Endothelial cell of umbilical vein (primary cell): ENCODE measurements at regions not wholly inside any gene's neighbourhood (a gene's known extent, or its start where the extent isn't known, plus 50 kb on each side); places are given as distances from the start of the nearest gene placed in this dataset.

Experiments used
- BruUV-seq: library from RNA; stranded (reverse); fragments of 400-500 nt; replicated peaks from 2 replicates; lab custom pipeline; 2021; lab: Mats Ljungman, UMichigan
- CTCF ChIA-PET: fragments of 300-600, 350-600 bp; sonication (Branson Sonifier 250); formaldehyde crosslinking; loops from one replicate; lab custom pipeline; 2021; ENCODE audit warnings: antibody characterized with exemption, inconsistent platforms; lab: Charles Lee
- POLR2A ChIA-PET: fragments of 300-600, 350-600 bp; sonication (Branson Sonifier 250); formaldehyde crosslinking; loops from one replicate; lab custom pipeline; 2021; ENCODE audit warnings: antibody characterized with exemption, inconsistent platforms; lab: Charles Lee
- DNase-seq: peaks from one replicate; pipeline ENCODE4 v3.0.0-alpha.2; 2011; ENCODE audit warnings: low read depth, low spot score
- FAIRE-seq: peaks from 2 replicates; lab custom pipeline; 2011; peaks lifted over from hg19 to GRCh38; lab: Jason Lieb, UNC
- H2AFZ ChIP-seq: 2 replicates; pipeline ENCODE4 v1.6.0; 2012; ENCODE audit warnings: low read depth, low read length, control low read depth, inconsistent platforms
- H3K27ac ChIP-seq: 2 replicates; pipeline ENCODE4 v1.5.1; 2011; ENCODE audit warnings: low read depth, mild to moderate bottlenecking, control low read depth, low read length, moderate library complexity; ENCODE audit not compliant: insufficient read depth
- H3K27me3 ChIP-seq, 2 experiments: 2 replicates each; pipeline versions ENCODE4 v1.6.0 to v1.6.1; 2011; ENCODE audit warnings: low read length in 2 of 2, mixed read lengths in 1 of 2; ENCODE audit not compliant: control insufficient read depth in 2 of 2, insufficient read depth in 2 of 2
- H3K36me3 ChIP-seq, 2 experiments: 2 replicates in 1 of 2; 3 replicates in 1 of 2; pipeline ENCODE4 v1.5.1; 2011; ENCODE audit warnings: low read length in 2 of 2, mild to moderate bottlenecking in 1 of 2, moderate library complexity in 1 of 2; ENCODE audit not compliant: control insufficient read depth in 2 of 2, insufficient read depth in 2 of 2; ENCODE audit errors: extremely low read depth in 1 of 2
- H3K4me1 ChIP-seq: 3 replicates; pipeline ENCODE4 v1.5.1; 2011; ENCODE audit warnings: mild to moderate bottlenecking, low read length; ENCODE audit not compliant: control insufficient read depth, insufficient read depth; ENCODE audit errors: extremely low read depth
- H3K4me2 ChIP-seq: 2 replicates; pipeline ENCODE4 v1.6.1; 2011; ENCODE audit warnings: low read length, control low read depth, mixed read lengths; ENCODE audit not compliant: insufficient read depth
- H3K4me3 ChIP-seq, 3 experiments: fragments of 200-600 bp in 1 of 3; sonication (generic), shearing (Covaris generic) in 1 of 3; replicated peaks in 1 of 3; 2 replicates each; pipeline ENCODE4 v1.5.1; 2011 to 2016; ENCODE audit warnings: control low read depth in 3 of 3, low read length in 3 of 3, mild to moderate bottlenecking in 2 of 3, inconsistent platforms in 1 of 3, low read depth in 1 of 3, moderate library complexity in 1 of 3; ENCODE audit not compliant: insufficient read depth in 1 of 3
- H3K79me2 ChIP-seq: 2 replicates; pipeline ENCODE4 v1.6.0; 2012; ENCODE audit warnings: low read length, inconsistent platforms; ENCODE audit not compliant: control insufficient read depth, insufficient read depth
- H3K9ac ChIP-seq: replicated peaks from 2 replicates; pipeline ENCODE3; 2011; ENCODE audit warnings: low read length, control low read depth; ENCODE audit not compliant: insufficient read depth; ENCODE audit errors: extremely low read depth
- H3K9me1 ChIP-seq: replicated peaks from 3 replicates; pipeline ENCODE4 v1.6.0; 2011; ENCODE audit warnings: mild to moderate bottlenecking, low read length; ENCODE audit not compliant: control insufficient read depth, insufficient read depth; ENCODE audit errors: extremely low read depth
- H3K9me3 ChIP-seq: replicated peaks from 2 replicates; pipeline ENCODE4 v1.5.1; 2012; ENCODE audit warnings: low read length, inconsistent platforms; ENCODE audit not compliant: control insufficient read depth, insufficient read depth
- H4K20me1 ChIP-seq: replicated peaks from 2 replicates; pipeline ENCODE3; 2011; ENCODE audit warnings: mild to moderate bottlenecking, low read length; ENCODE audit not compliant: control insufficient read depth, insufficient read depth; ENCODE audit errors: extremely low read depth
- CTCF ChIP-seq, 2 donors: IDR thresholded peaks; 1 replicate in 1 of 2; 2 replicates in 1 of 2; pipeline ENCODE4 v1.5.1; 2011; ENCODE audit warnings: low read length in 2 of 2, mild to moderate bottlenecking in 2 of 2, moderate library complexity in 2 of 2, control low read depth in 1 of 2, inconsistent platforms in 1 of 2, low read depth in 1 of 2; ENCODE audit not compliant: insufficient read depth in 1 of 2; ENCODE audit errors: extremely low read depth in 1 of 2
- EZH2 ChIP-seq: IDR thresholded peaks from 2 replicates; pipeline ENCODE4 v1.6.1; 2012; ENCODE audit warnings: borderline replicate concordance, low read depth, mild to moderate bottlenecking, moderate library complexity, low read length, inconsistent platforms; ENCODE audit not compliant: severe bottlenecking
- GATA2 ChIP-seq: IDR thresholded peaks from 2 replicates; pipeline ENCODE4 v1.7.0; 2011; ENCODE audit warnings: low read depth, mild to moderate bottlenecking, moderate library complexity, mixed read lengths, low read length; ENCODE audit not compliant: insufficient read length, insufficient read depth
- MYC ChIP-seq: IDR thresholded peaks from one replicate; pipeline ENCODE4 v1.6.1; 2011; ENCODE audit warnings: mild to moderate bottlenecking, low read depth, low read length
- POLR2A ChIP-seq: IDR thresholded peaks from 2 replicates; pipeline ENCODE4 v1.6.1; 2012; ENCODE audit warnings: low read depth, mild to moderate bottlenecking, control low read depth, low read length
- POLR2AphosphoS5 ChIP-seq: IDR thresholded peaks from 2 replicates; pipeline ENCODE4 v1.6.1; 2012; ENCODE audit warnings: low read depth, mild to moderate bottlenecking, control low read depth, low read length, moderate library complexity; ENCODE audit not compliant: insufficient read depth
- dilution Hi-C: fragments of 300-500 bp; cut with MboI; formaldehyde crosslinking; loops from one replicate; pipeline ENCODE4 v1.15.0; 2019; ENCODE audit warnings: low sequenced_read_pairs; ENCODE audit not compliant: extremely low pct_ligation_motif_present
- intact Hi-C: fragments of 100-400 bp; cut with micrococcal nuclease; formaldehyde crosslinking; loops from one replicate; pipeline ENCODE4 v1.10.0; 2022
- TF ChIP-seq, protein P1 (sequence below): IDR thresholded peaks from 2 replicates; pipeline ENCODE4 v1.6.1; 2011; ENCODE audit not compliant: insufficient read depth, insufficient read length

DNA sequence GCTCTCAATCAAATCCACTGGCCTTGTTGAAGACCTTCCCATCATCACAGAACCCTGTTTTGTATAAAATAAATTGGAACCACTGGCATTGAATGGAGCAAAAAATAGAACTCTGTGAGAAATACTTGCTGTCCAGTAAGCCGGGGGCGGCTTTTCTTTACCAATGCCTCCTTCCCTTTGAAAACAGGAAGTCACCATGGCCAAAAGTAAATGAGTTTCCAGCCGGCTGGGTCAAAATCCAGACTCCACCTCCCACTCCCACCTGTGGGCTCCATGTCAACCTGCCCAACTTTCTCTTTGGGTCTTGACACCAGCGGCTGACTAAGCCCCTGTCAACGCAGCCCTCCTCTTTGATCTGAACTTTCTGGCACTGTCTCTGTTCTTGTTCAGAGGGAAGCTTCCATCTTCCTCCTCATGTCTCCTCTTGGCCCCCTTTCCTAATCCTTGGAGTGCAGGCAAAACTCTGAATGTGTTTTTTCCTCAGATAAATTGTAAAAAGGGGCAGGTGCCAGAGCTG is 95.2 kb downstream of the TFAP2C start:
- intact Hi-C loops (no loop called here), dilution Hi-C loops (no loop called here)
- H3K27ac ChIP-seq, result no peak overlapping the region
- H3K4me1 ChIP-seq, result no peaks in the 10 kb centered on the region
- TF ChIP-seq, protein P1, sequence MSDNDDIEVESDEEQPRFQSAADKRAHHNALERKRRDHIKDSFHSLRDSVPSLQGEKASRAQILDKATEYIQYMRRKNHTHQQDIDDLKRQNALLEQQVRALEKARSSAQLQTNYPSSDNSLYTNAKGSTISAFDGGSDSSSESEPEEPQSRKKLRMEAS, result no peak
- no peak for TF ChIP-seq CTCF (IDR thresholded peaks at IDR 0.05; ENCODE audit: extremely low read depth in 1 of 2, insufficient read depth in 1 of 2, low read depth in 1 of 2, low read length in 2 of 2)
- TF ChIP-seq MYC, result no peak
- no peaks in the 10 kb centered on the region for H4K20me1 ChIP-seq
- H3K9me1 ChIP-seq, result no peaks in the 10 kb centered on the region
- ChIA-PET POLR2A (no interaction called here), CTCF (no interaction called here)
- H3K4me3 ChIP-seq, result no peak overlapping the region
- H3K79me2 ChIP-seq, result no peaks in the 10 kb centered on the region
- no peaks in the 10 kb centered on the region for H3K9me3 ChIP-seq
- DNase-seq, result no peak
- no peak overlapping the region for H2AFZ ChIP-seq
- H3K27me3 ChIP-seq, result no peaks in the 10 kb centered on the region
- H3K36me3 ChIP-seq, result no peaks in the 10 kb centered on the region
- BruUV-seq, result no TSS peak
- no peak overlapping the region for H3K4me2 ChIP-seq
- no peak for FAIRE-seq
- no peak overlapping the region for H3K9ac ChIP-seq

- ChIA-PET CTCF (no interaction called here), POLR2A (no interaction called here)
- Histone ChIP-seq H3K9me1 (no peaks in the 10 kb centered on the region), H2AFZ (no peak overlapping the region), H3K9me3 (no peaks in the 10 kb centered on the region), H4K20me1 (no peaks in the 10 kb centered on the region), H3K9ac (no peak overlapping the region), H3K79me2 (no peaks in the 10 kb centered on the region), H3K27ac (no peak overlapping the region), H3K27me3 (no peaks in the 10 kb centered on the region), H3K4me1 (no peaks in the 10 kb centered on the region), H3K4me2 (no peak overlapping the region), H3K36me3 (no peaks in the 10 kb centered on the region), H3K4me3 (no peak overlapping the region)
- TF ChIP-seq EZH2, result no peak
- no peak for TF ChIP-seq GATA2
- TF ChIP-seq, protein P1, result no peak
- TF ChIP-seq POLR2A, result no peak
- no peak for TF ChIP-seq POLR2AphosphoS5
- no peak for TF ChIP-seq CTCF (IDR thresholded peaks at IDR 0.05; ENCODE audit: extremely low read depth in 1 of 2, insufficient read depth in 1 of 2, low read depth in 1 of 2, low read length in 2 of 2)
- DNase-seq (no peak), FAIRE-seq (no peak)
- intact Hi-C loops (no loop called here), dilution Hi-C loops (no loop called here)
- no TSS peak for BruUV-seq
These were observed 100.9 kb downstream of the TFAP2C start for GRCh38 chr20:56730003-56730402.
